Kidney epithelial cell (primary cell): ENCODE measurements at regions not wholly inside any gene's neighbourhood (a gene's known extent, or its start where the extent isn't known, plus 50 kb on each side); places are given as distances from the start of the nearest gene placed in this dataset.

Experiments
- DNase-seq: peaks from one replicate; pipeline ENCODE4 v3.0.0-alpha.2; 2010; ENCODE audit warnings: low read depth
- H3K27me3 ChIP-seq: 2 replicates; pipeline ENCODE4 v1.6.0; 2011; ENCODE audit warnings: low read length; ENCODE audit not compliant: control insufficient read depth, insufficient read depth
- H3K36me3 ChIP-seq: 2 replicates; pipeline ENCODE4 v1.5.1; 2011; ENCODE audit warnings: low read length; ENCODE audit not compliant: control insufficient read depth, insufficient read depth
- H3K4me3 ChIP-seq: 2 replicates; pipeline ENCODE4 v1.5.1; 2011; ENCODE audit warnings: low read depth, mild to moderate bottlenecking, control low read depth, low read length
- TF ChIP-seq, protein P1 (sequence below): IDR thresholded peaks from 2 replicates; pipeline ENCODE4 v1.5.1; 2011; ENCODE audit warnings: mild to moderate bottlenecking, moderate library complexity, low read length, control low read depth, inconsistent platforms; ENCODE audit not compliant: insufficient read depth, poor library complexity, severe bottlenecking

DNA sequence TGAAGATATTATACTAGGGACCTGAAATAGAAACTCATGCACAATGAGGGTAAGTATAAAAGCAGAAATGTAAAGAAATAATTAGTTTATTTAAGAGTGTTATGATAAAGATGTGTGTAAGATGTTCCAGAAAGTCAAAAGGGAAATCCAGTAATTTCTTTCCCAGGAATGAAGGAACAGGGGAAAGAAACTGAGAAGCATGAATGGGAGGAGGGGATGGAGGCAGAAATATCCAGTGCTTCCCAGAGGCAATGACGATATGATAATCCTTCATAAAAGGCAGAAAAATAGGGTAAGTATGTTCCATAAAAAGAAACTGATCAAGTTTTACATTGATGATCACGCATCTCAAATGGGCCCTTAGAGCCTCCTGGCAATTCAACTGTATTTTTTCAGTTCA is 120.7 kb upstream of the LPAR1 start:
- no peaks in the 10 kb centered on the region for H3K27me3 ChIP-seq
- H3K4me3 ChIP-seq: no peak overlapping the region
- TF ChIP-seq, protein P1, sequence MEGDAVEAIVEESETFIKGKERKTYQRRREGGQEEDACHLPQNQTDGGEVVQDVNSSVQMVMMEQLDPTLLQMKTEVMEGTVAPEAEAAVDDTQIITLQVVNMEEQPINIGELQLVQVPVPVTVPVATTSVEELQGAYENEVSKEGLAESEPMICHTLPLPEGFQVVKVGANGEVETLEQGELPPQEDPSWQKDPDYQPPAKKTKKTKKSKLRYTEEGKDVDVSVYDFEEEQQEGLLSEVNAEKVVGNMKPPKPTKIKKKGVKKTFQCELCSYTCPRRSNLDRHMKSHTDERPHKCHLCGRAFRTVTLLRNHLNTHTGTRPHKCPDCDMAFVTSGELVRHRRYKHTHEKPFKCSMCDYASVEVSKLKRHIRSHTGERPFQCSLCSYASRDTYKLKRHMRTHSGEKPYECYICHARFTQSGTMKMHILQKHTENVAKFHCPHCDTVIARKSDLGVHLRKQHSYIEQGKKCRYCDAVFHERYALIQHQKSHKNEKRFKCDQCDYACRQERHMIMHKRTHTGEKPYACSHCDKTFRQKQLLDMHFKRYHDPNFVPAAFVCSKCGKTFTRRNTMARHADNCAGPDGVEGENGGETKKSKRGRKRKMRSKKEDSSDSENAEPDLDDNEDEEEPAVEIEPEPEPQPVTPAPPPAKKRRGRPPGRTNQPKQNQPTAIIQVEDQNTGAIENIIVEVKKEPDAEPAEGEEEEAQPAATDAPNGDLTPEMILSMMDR: no peak
- no peak for DNase-seq
- H3K36me3 ChIP-seq: no peaks in the 10 kb centered on the region

DNA sequence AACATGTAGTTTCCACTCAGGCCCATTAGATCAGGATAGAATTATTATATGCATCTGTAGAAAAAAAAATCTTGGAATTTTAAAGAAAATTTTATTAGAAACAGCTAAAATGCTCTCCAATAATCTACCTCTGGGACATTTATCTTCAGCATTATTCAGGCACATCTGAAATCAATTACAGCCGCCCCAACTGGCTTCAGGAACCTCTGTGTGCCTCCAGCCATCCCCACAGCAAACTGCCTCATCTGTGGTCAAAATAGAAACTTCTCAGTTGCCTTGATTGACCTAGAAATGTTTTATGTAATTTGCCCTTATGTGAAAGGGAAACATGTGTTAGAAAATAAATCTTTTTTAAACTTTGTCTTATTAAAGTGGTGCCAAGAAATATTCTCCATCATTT is 120.1 kb upstream of the LPAR1 start:
- Histone ChIP-seq H3K4me3 (no peak overlapping the region), H3K27me3 (no peaks in the 10 kb centered on the region), H3K36me3 (no peaks in the 10 kb centered on the region)
- no peak for DNase-seq
- TF ChIP-seq, protein P1: no peak

DNA sequence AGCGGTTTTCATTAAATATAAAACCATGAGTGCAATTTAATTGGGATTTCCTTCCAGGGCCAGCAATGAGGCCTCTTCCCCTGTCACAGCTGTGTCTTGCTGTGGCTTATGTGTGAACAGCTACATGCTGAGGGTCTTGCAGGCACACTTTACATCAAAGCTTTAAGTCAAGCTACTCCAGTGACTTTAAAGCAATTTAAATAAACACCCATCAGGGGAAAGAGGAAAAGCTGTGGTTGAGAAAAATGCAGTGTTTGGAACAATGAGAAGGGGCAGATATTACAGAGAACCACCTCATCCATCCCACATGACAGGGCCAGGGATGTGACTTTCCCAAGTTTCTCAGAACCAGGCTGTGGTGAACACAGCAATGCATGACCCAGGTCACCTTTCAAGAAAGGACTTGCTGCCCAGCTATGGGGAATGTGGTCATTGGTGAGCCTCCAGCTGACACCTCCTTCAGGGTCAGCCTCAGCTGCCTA is 115.9 kb upstream of the LPAR1 start:
- TF ChIP-seq, protein P1: no peak
- no peak for DNase-seq
- no peaks in the 10 kb centered on the region for H3K27me3 ChIP-seq
- H3K4me3 ChIP-seq: no peak overlapping the region
- H3K36me3 ChIP-seq: no peaks in the 10 kb centered on the region

DNA sequence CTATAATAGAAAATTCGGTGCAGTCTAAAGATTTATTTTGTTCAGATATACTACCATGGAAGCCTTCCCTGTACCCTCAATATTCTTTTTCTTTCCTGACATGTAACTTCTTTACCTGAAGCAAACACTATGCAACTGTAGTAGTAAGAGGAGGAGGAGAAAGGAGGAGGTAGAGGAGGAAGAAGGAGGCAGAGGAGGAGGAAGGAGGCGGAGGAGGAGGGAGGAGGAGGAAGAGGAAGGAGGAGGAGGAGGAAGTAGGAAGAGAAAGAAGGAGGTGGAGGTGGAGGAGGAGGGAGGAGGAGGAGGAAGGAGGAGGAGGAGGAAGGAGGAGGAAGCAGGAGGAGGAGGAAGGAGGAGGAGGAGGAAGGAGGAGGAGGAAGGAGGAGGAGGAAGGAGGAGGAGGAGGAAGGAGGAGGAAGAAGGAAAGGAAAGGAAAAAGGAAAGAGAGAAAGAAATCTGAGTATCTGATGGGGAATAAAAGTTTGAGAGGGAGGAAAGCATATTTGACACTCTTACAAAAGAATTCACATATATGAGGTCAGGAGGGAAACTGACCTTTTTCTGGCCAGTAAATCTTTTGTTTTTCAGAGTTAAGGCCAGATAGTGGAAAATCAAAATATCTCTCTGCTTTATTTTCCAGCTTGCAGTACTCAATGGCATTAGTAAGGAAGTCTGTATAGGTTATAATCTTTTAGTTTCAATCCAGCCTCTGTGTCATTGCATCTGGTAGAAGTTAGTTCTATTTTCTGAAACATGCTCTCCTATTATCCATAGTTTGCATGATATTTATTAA is 114.5 kb upstream of the LPAR1 start:
- H3K27me3 ChIP-seq: no peaks in the 10 kb centered on the region
- no peak overlapping the region for H3K4me3 ChIP-seq
- no peak for DNase-seq
- TF ChIP-seq, protein P1: no peak
- no peaks in the 10 kb centered on the region for H3K36me3 ChIP-seq

DNA sequence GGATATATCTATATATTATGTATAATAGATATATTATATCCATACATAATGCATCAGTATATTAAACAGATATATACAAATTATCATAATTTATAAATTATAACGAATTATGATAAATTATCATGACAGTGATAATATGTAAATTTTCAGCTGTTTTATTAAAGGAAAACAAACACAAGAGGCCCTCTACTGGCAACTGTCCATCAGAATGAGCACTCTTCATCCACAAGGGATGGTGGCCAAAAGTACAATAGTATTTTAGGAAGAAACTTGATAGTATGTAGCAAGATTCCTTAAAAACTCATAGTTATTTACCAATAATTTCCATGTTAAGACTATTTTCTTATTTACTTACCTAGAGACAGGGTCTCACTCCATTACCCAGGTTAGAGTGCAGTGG is 113.3 kb upstream of the LPAR1 start:
- no peak overlapping the region for H3K4me3 ChIP-seq
- no peaks in the 10 kb centered on the region for H3K36me3 ChIP-seq
- TF ChIP-seq, protein P1: no peak
- no peak for DNase-seq
- H3K27me3 ChIP-seq: no peaks in the 10 kb centered on the region

GRCh38 chr9:111150181-111150580 is 111.9 kb upstream of the LPAR1 start:
- Histone ChIP-seq H3K36me3 (no peaks in the 10 kb centered on the region), H3K4me3 (no peak overlapping the region), H3K27me3 (no peaks in the 10 kb centered on the region)
- TF ChIP-seq, protein P1: no peak
- DNase-seq: no peak
